Mesendoderm (in vitro differentiated cells): ENCODE measurements at regions not wholly inside any gene's neighbourhood (a gene's known extent, or its start where the extent isn't known, plus 50 kb on each side); places are given as distances from the start of the nearest gene placed in this dataset.

Source experiments
- DNase-seq: peaks from one replicate; pipeline ENCODE4 v3.0.0; 2013
- H2AK5ac ChIP-seq: 2 replicates; pipeline ENCODE4 v1.6.1; 2013; ENCODE audit warnings: low read length, inconsistent platforms
- H2BK120ac ChIP-seq: 2 replicates; pipeline ENCODE4 v1.6.1; 2013; ENCODE audit warnings: low read depth, mild to moderate bottlenecking, low read length, moderate library complexity, mixed read lengths
- H2BK15ac ChIP-seq: replicated peaks from 2 replicates; pipeline ENCODE4 v1.6.1; 2013; ENCODE audit warnings: low read depth, mild to moderate bottlenecking, moderate library complexity
- H2BK5ac ChIP-seq: 2 replicates; pipeline ENCODE4 v1.6.1; 2013; ENCODE audit warnings: low read length, inconsistent platforms
- H3K18ac ChIP-seq: 2 replicates; pipeline ENCODE4 v1.6.1; 2013; ENCODE audit warnings: mild to moderate bottlenecking, low read length, mixed read lengths
- H3K23ac ChIP-seq: one replicate; pipeline ENCODE4 v1.6.1; 2013; ENCODE audit warnings: low read length
- H3K27ac ChIP-seq: 2 replicates; pipeline ENCODE4 v1.5.1; 2013; ENCODE audit warnings: low read depth, mild to moderate bottlenecking, inconsistent platforms, low read length, moderate library complexity
- H3K27me3 ChIP-seq: 2 replicates; pipeline ENCODE4 v1.6.1; 2013; ENCODE audit warnings: low read length, control low read depth, mild to moderate bottlenecking, inconsistent platforms; ENCODE audit not compliant: insufficient read depth, poor library complexity
- H3K36me3 ChIP-seq: 2 replicates; pipeline ENCODE4 v1.6.1; 2013; ENCODE audit warnings: low read length, inconsistent platforms; ENCODE audit not compliant: control insufficient read depth, insufficient read depth
- H3K4ac ChIP-seq: one replicate; pipeline ENCODE4 v1.6.1; 2013; ENCODE audit warnings: low read depth, mild to moderate bottlenecking, low read length, moderate library complexity
- H3K4me1 ChIP-seq: 2 replicates; pipeline ENCODE4 v1.6.1; 2013; ENCODE audit warnings: low read depth, low read length, inconsistent platforms; ENCODE audit not compliant: control insufficient read depth
- H3K4me2 ChIP-seq: 2 replicates; pipeline ENCODE4 v1.6.1; 2013; ENCODE audit warnings: low read length
- H3K4me3 ChIP-seq: 2 replicates; pipeline ENCODE4 v1.5.1; 2013; ENCODE audit warnings: mild to moderate bottlenecking, low read length
- H3K56ac ChIP-seq: one replicate; pipeline ENCODE4 v1.6.1; 2013; ENCODE audit warnings: low read length
- H3K79me1 ChIP-seq: 2 replicates; pipeline ENCODE4 v1.6.1; 2013; ENCODE audit warnings: low read length, inconsistent platforms
- H3K79me2 ChIP-seq: 2 replicates; pipeline ENCODE4 v1.6.1; 2013; ENCODE audit warnings: mild to moderate bottlenecking, low read length; ENCODE audit not compliant: control insufficient read depth, insufficient read depth
- H3K9ac ChIP-seq: 2 replicates; pipeline ENCODE4 v1.6.1; 2013; ENCODE audit warnings: low read length, inconsistent platforms
- H4K5ac ChIP-seq: one replicate; pipeline ENCODE4 v1.6.1; 2013; ENCODE audit warnings: low read length
- H4K8ac ChIP-seq: one replicate; pipeline ENCODE4 v1.6.1; 2013; ENCODE audit warnings: low read depth, mild to moderate bottlenecking, control low read depth, low read length, moderate library complexity
- WGBS: extraction: QIAGEN DNeasy Blood & Tissue Kit; methylation state at CpG from one replicate; pipeline ENCODE4 v1.1.7; 2013; ENCODE audit warnings: low lambda C conversion rate, missing lambda C conversion rate; ENCODE audit not compliant: insufficient coverage; ENCODE audit errors: extremely low coverage; 5-methylcytosine and 5-hydroxymethylcytosine counted together

GRCh38 chr6:912871-913835 lies 220.2 kb upstream of the EXOC2 start:
- H3K36me3 ChIP-seq: no peaks in the 10 kb centered on the region
- H2BK120ac ChIP-seq: no peak overlapping the region
- no peaks in the 10 kb centered on the region for H3K27me3 ChIP-seq
- no peak overlapping the region for H2BK5ac ChIP-seq
- no peak overlapping the region for H2BK15ac ChIP-seq
- no peaks in the 10 kb centered on the region for H3K79me1 ChIP-seq
- no peak overlapping the region for H3K4me3 ChIP-seq
- H4K8ac ChIP-seq: no peak overlapping the region
- no peak overlapping the region for H3K18ac ChIP-seq
- no peak overlapping the region for H2AK5ac ChIP-seq
- peak; percentile 76 for DNase-seq
- H3K79me2 ChIP-seq: no peaks in the 10 kb centered on the region
- H3K56ac ChIP-seq: no peak overlapping the region
- no peak overlapping the region for H3K23ac ChIP-seq
- no peak overlapping the region for H4K5ac ChIP-seq
- no peaks in the 10 kb centered on the region for H3K4me1 ChIP-seq
- H3K4ac ChIP-seq: no peak overlapping the region
- H3K9ac ChIP-seq: no peak overlapping the region
- WGBS: no CpG with 5 or more reads among the region's 16 CpGs
- H3K27ac ChIP-seq: no peak overlapping the region
- no peak overlapping the region for H3K4me2 ChIP-seq

GRCh38 chr6:907928-908327 lies 215.0 kb upstream of the EXOC2 start:
- H3K18ac ChIP-seq: no peak overlapping the region
- H3K4me2 ChIP-seq: no peak overlapping the region
- no peak overlapping the region for H3K27ac ChIP-seq
- no peak for DNase-seq
- no peaks in the 10 kb centered on the region for H3K27me3 ChIP-seq
- no peaks in the 10 kb centered on the region for H3K79me1 ChIP-seq
- no peak overlapping the region for H2BK15ac ChIP-seq
- no peak overlapping the region for H2BK5ac ChIP-seq
- no peak overlapping the region for H2AK5ac ChIP-seq
- H3K36me3 ChIP-seq: no peaks in the 10 kb centered on the region
- no peak overlapping the region for H4K5ac ChIP-seq
- no peak overlapping the region for H3K9ac ChIP-seq
- no peak overlapping the region for H4K8ac ChIP-seq
- no peak overlapping the region for H2BK120ac ChIP-seq
- WGBS: no CpG with 5 or more reads among the region's 6 CpGs
- no peaks in the 10 kb centered on the region for H3K4me1 ChIP-seq
- no peak overlapping the region for H3K23ac ChIP-seq
- H3K56ac ChIP-seq: no peak overlapping the region
- H3K79me2 ChIP-seq: no peaks in the 10 kb centered on the region
- no peak overlapping the region for H3K4me3 ChIP-seq
- no peak overlapping the region for H3K4ac ChIP-seq

GRCh38 chr6:906920-907319 lies 214.0 kb upstream of the EXOC2 start:
- no peak overlapping the region for H3K27ac ChIP-seq

GRCh38 chr6:905556-905955 lies 212.6 kb upstream of the EXOC2 start:
- Histone ChIP-seq H2BK120ac (no peak overlapping the region), H2AK5ac (no peak overlapping the region), H3K4me2 (no peak overlapping the region), H2BK5ac (no peak overlapping the region), H3K9ac (no peak overlapping the region), H3K23ac (no peak overlapping the region), H2BK15ac (no peak overlapping the region), H3K4ac (no peak overlapping the region), H4K5ac (no peak overlapping the region), H3K27me3 (no peaks in the 10 kb centered on the region), H3K4me1 (no peaks in the 10 kb centered on the region), H3K36me3 (no peaks in the 10 kb centered on the region), H4K8ac (no peak overlapping the region), H3K79me2 (no peaks in the 10 kb centered on the region), H3K18ac (no peak overlapping the region), H3K27ac (no peak overlapping the region), H3K4me3 (no peak overlapping the region), H3K79me1 (no peaks in the 10 kb centered on the region), H3K56ac (no peak overlapping the region)
- DNase-seq: peak; percentile 9

More at GRCh38 chr6:906920-907319, 214.0 kb upstream of the EXOC2 start:
- no peaks in the 10 kb centered on the region for H3K4me1 ChIP-seq
- H3K4me2 ChIP-seq: no peak overlapping the region
- no peaks in the 10 kb centered on the region for H3K79me2 ChIP-seq
- H4K8ac ChIP-seq: no peak overlapping the region
- H3K4ac ChIP-seq: no peak overlapping the region
- H3K23ac ChIP-seq: no peak overlapping the region
- no peaks in the 10 kb centered on the region for H3K36me3 ChIP-seq
- no peak overlapping the region for H3K9ac ChIP-seq
- H3K27me3 ChIP-seq: no peaks in the 10 kb centered on the region
- no peak overlapping the region for H3K4me3 ChIP-seq
- H3K79me1 ChIP-seq: no peaks in the 10 kb centered on the region
- no peak overlapping the region for H2AK5ac ChIP-seq
- no peak overlapping the region for H3K56ac ChIP-seq
- H4K5ac ChIP-seq: no peak overlapping the region
- H2BK15ac ChIP-seq: no peak overlapping the region
- peak; percentile 27 for DNase-seq
- H2BK5ac ChIP-seq: no peak overlapping the region
- no peak overlapping the region for H2BK120ac ChIP-seq
- no peak overlapping the region for H3K18ac ChIP-seq
- no CpG with 5 or more reads among the region's 11 CpGs for WGBS

- no peak overlapping the region for H3K18ac ChIP-seq
These were observed 212.1 kb upstream of the EXOC2 start for GRCh38 chr6:904994-905393.

GRCh38 chr6:903761-904160 lies 210.8 kb upstream of the EXOC2 start:
- no peak overlapping the region for H3K56ac ChIP-seq
- H2AK5ac ChIP-seq: no peak overlapping the region
- H2BK120ac ChIP-seq: no peak overlapping the region
- no peaks in the 10 kb centered on the region for H3K27me3 ChIP-seq
- no peaks in the 10 kb centered on the region for H3K79me2 ChIP-seq
- no peak overlapping the region for H3K27ac ChIP-seq
- no CpG with 5 or more reads among the region's 6 CpGs for WGBS
- DNase-seq: no peak
- no peaks in the 10 kb centered on the region for H3K4me1 ChIP-seq
- no peak overlapping the region for H3K18ac ChIP-seq
- no peak overlapping the region for H3K9ac ChIP-seq
- H4K8ac ChIP-seq: no peak overlapping the region
- no peaks in the 10 kb centered on the region for H3K79me1 ChIP-seq
- no peak overlapping the region for H3K23ac ChIP-seq
- H3K4me2 ChIP-seq: no peak overlapping the region
- H3K4ac ChIP-seq: no peak overlapping the region
- H2BK5ac ChIP-seq: no peak overlapping the region
- no peak overlapping the region for H3K4me3 ChIP-seq
- no peak overlapping the region for H4K5ac ChIP-seq
- H2BK15ac ChIP-seq: no peak overlapping the region
- no peaks in the 10 kb centered on the region for H3K36me3 ChIP-seq

More at GRCh38 chr6:904994-905393, 212.1 kb upstream of the EXOC2 start:
- Histone ChIP-seq H2BK120ac (no peak overlapping the region), H3K79me2 (no peaks in the 10 kb centered on the region), H2BK5ac (no peak overlapping the region), H3K9ac (no peak overlapping the region), H2BK15ac (no peak overlapping the region), H3K79me1 (no peaks in the 10 kb centered on the region), H3K23ac (no peak overlapping the region), H3K4me2 (no peak overlapping the region), H3K4ac (no peak overlapping the region), H2AK5ac (no peak overlapping the region), H3K4me1 (no peaks in the 10 kb centered on the region), H3K27ac (no peak overlapping the region), H3K27me3 (no peaks in the 10 kb centered on the region), H3K56ac (no peak overlapping the region), H4K8ac (no peak overlapping the region), H3K4me3 (no peak overlapping the region), H4K5ac (no peak overlapping the region), H3K36me3 (no peaks in the 10 kb centered on the region)
- no peak for DNase-seq
